ENCODE measurements at regions not wholly inside any gene's neighbourhood (a gene's known extent, or its start where the extent isn't known, plus 50 kb on each side); places are given as distances from the start of the nearest gene placed in this dataset.

DNA sequence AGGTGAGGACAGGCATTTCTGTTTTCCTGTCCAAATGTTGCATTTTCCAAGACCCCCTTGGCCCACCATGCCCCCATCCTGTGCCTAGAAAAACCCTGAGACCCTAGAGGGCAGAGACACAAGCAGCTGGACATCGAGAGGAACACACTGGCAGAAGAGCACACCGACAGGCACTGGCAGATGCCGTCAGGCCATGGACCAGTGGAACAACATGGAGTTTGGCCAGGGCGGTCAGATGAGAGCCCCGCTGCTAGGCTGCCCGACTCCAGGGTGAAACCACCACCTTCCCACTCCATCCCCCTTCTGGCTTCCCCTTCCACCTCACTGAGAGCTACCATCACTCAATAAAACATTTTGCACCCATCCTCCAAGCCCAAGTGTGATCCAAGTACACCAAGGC, 438.4 kb downstream of the SIPA1L2 start:
- no peak for TF ChIP-seq CTCF (conservative IDR thresholded peaks at IDR 0.05; ENCODE audit: low read length)
- no peak overlapping the region for H3K4me3 ChIP-seq (ENCODE audit: low read length)
- DNase-seq (ENCODE audit: low read depth) = no peak

DNA sequence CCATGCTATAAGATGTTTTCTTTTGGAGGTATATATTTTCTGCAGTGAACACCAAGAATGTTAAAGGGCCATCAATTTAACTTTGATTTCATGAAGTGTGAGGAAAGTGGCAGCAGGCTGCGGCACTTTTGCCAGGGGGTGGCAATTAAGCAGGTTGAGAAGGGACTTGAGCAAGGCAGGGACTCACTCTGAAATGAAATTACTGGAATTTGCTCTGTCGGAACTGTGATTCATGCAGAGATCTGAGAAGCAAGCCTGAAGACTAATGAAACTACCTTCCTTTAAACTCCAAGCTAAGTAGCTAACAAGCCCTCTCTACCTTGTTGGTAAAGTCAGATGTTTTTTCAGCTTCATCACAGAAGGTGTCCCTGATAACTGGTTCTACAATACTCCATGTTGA, 441.6 kb downstream of the SIPA1L2 start:
- no peak for DNase-seq (ENCODE audit: low read depth)
- no peak overlapping the region for H3K4me3 ChIP-seq (ENCODE audit: low read length)
- no peak for TF ChIP-seq CTCF (conservative IDR thresholded peaks at IDR 0.05; ENCODE audit: low read length)

- DNase-seq (ENCODE audit: low read depth) = no peak
- no peak overlapping the region for H3K4me3 ChIP-seq (ENCODE audit: low read length)
- TF ChIP-seq CTCF (conservative IDR thresholded peaks at IDR 0.05; ENCODE audit: low read length) = no peak
These were observed 443.0 kb downstream of the SIPA1L2 start for GRCh38 chr1:232186931-232187330.

GRCh38 chr1:232184561-232185530, 445.1 kb downstream of the SIPA1L2 start:
- TF ChIP-seq CTCF (conservative IDR thresholded peaks at IDR 0.05; ENCODE audit: low read length) = no peak
- no peak for DNase-seq (ENCODE audit: low read depth)
- no peak overlapping the region for H3K4me3 ChIP-seq (ENCODE audit: low read length)

DNA sequence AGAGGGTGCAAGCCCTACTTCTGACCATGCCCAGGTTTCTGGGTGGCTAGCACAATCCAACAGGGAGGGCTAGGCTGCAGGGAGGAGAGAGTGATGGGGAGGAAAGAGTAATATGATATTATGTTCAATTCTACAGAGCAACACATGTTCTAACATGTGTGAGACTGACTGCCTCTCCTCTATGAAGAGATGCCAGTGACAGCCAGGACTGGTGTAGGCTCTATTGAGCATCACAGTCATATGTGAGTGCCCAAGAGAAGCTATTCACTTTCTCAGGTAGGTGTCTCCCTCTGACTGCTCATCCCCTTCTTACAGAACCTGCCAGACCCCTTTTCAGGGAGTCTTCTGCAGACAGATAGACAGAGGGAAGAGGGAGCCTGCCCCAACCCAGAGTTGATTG, 446.1 kb downstream of the SIPA1L2 start:
- H3K4me3 ChIP-seq (ENCODE audit: low read length) = no peak overlapping the region
- no peak for TF ChIP-seq CTCF (conservative IDR thresholded peaks at IDR 0.05; ENCODE audit: low read length)
- no peak for DNase-seq (ENCODE audit: low read depth)

- no peak overlapping the region for H3K4me3 ChIP-seq (ENCODE audit: low read length)
- TF ChIP-seq CTCF (conservative IDR thresholded peaks at IDR 0.05; ENCODE audit: low read length) = no peak
- DNase-seq (ENCODE audit: low read depth) = no peak
These were observed 446.6 kb downstream of the SIPA1L2 start for GRCh38 chr1:232183266-232183800.

DNA sequence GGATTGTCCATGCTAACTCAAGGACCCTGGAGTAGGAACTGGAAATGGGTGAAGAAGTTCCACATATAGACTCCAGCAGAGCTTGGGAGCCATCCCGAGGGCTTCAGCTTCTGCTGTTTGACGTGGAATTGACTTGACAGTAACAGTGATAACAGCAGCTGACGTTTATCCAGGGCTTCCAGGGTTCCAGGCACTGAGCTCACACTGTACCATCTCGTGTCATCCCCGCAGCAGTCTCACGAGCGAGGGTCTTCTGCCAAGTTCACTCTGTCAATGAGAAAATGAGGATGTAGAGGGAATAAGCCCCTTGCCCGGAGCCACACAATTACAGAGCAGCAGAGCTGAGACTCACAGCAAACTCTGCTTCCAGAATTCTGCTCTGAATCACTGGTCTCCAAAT, 447.7 kb downstream of the SIPA1L2 start:
- no peak for TF ChIP-seq CTCF (conservative IDR thresholded peaks at IDR 0.05; ENCODE audit: low read length)
- H3K4me3 ChIP-seq (ENCODE audit: low read length) = no peak overlapping the region
- no peak for DNase-seq (ENCODE audit: low read depth)
